SK-N-SH (cell line): ENCODE measurements at regions not wholly inside any gene's neighbourhood (a gene's known extent, or its start where the extent isn't known, plus 50 kb on each side); places are given as distances from the start of the nearest gene placed in this dataset.

Source experiments
- CTCF ChIA-PET: fragments of 300-600, 350-600 bp; formaldehyde crosslinking; extraction: SDS; loops from one replicate; lab custom pipeline; 2021; lab: Yijun Ruan, JAX
- POLR2A ChIA-PET: fragments of 350-600 bp; sonication (Branson Sonifier 250); formaldehyde crosslinking; extraction: SDS; loops from one replicate; lab custom pipeline; 2020; ENCODE audit warnings: antibody characterized with exemption, inconsistent platforms; lab: Yijun Ruan, JAX
- DNase-seq: peaks from one replicate; pipeline ENCODE4 v3.0.0; 2012
- H2AFZ ChIP-seq: fragments of 200-600 bp; sonication (generic); 2 replicates; pipeline ENCODE4 v1.8.1; 2016; ENCODE audit warnings: antibody characterized with exemption, mild to moderate bottlenecking, low read depth
- H3F3A ChIP-seq: fragments of 200-600 bp; sonication (generic); replicated peaks from 2 replicates; pipeline ENCODE3; 2016; ENCODE audit warnings: antibody characterized with exemption, mild to moderate bottlenecking; ENCODE audit not compliant: insufficient read depth
- H3K27ac ChIP-seq, 2 experiments: fragments of 200-500 bp in 1 of 2; fragments of 200-600 bp in 1 of 2; sonication (Bioruptor generic) in 1 of 2; sonication (generic), shearing (Covaris generic) in 1 of 2; 2 replicates each; pipeline versions ENCODE4 v1.5.1 to v1.6.1; 2014 to 2016; ENCODE audit warnings: low read depth in 2 of 2, inconsistent platforms in 1 of 2, low read length in 1 of 2, mild to moderate bottlenecking in 1 of 2, mixed read lengths in 1 of 2
- H3K27me3 ChIP-seq: fragments of 200-600 bp; sonication (generic), shearing (Covaris generic); 2 replicates; pipeline ENCODE4 v1.6.1; 2016; ENCODE audit warnings: mixed run types; ENCODE audit not compliant: insufficient read depth
- H3K36me3 ChIP-seq, 2 experiments: fragments of 200-500 bp in 1 of 2; fragments of 200-600 bp in 1 of 2; sonication (Bioruptor generic) in 1 of 2; sonication (generic) in 1 of 2; replicated peaks in 1 of 2; 2 replicates each; pipeline versions ENCODE3 to v1.5.1; 2014 to 2016; ENCODE audit warnings: low read length in 1 of 2, mild to moderate bottlenecking in 1 of 2; ENCODE audit not compliant: insufficient read depth in 2 of 2, control insufficient read depth in 1 of 2
- H3K4me1 ChIP-seq, 2 experiments: fragments of 200-500 bp in 1 of 2; fragments of 200-600 bp in 1 of 2; sonication (Bioruptor generic) in 1 of 2; sonication (generic), shearing (Covaris generic) in 1 of 2; 2 replicates each; pipeline versions ENCODE4 v1.5.1 to v1.6.1; 2014 to 2016; ENCODE audit warnings: low read depth in 1 of 2, low read length in 1 of 2, mixed run types in 1 of 2; ENCODE audit not compliant: insufficient read depth in 2 of 2, control insufficient read depth in 1 of 2
- H3K4me2 ChIP-seq: fragments of 200-600 bp; sonication (generic), shearing (Covaris generic); 2 replicates; pipeline ENCODE4 v1.6.1; 2017; ENCODE audit warnings: mixed run types
- H3K4me3 ChIP-seq, 2 experiments: fragments of 200-500 bp in 1 of 2; fragments of 200-600 bp in 1 of 2; sonication (Bioruptor generic) in 1 of 2; sonication (generic), shearing (Covaris generic) in 1 of 2; 2 replicates each; pipeline versions ENCODE4 v1.5.1 to v1.8.1; 2014 to 2016; ENCODE audit warnings: low read depth in 2 of 2, inconsistent platforms in 1 of 2, low read length in 1 of 2, mild to moderate bottlenecking in 1 of 2, mixed read lengths in 1 of 2, moderate library complexity in 1 of 2
- H3K79me2 ChIP-seq: fragments of 200-600 bp; sonication (generic); 2 replicates; pipeline ENCODE4 v1.8.1; 2017; ENCODE audit warnings: mild to moderate bottlenecking; ENCODE audit not compliant: insufficient read depth
- H3K9ac ChIP-seq: fragments of 200-600 bp; sonication (generic); 2 replicates; pipeline ENCODE4 v1.6.1; 2017; ENCODE audit warnings: mixed run types
- H3K9me2 ChIP-seq: fragments of 200-600 bp; sonication (generic); 2 replicates; pipeline ENCODE4 v1.6.1; 2017; ENCODE audit warnings: mixed run types
- H3K9me3 ChIP-seq: fragments of 200-600 bp; sonication (generic); 2 replicates; pipeline ENCODE4 v1.6.1; 2017; ENCODE audit warnings: mixed run types, mild to moderate bottlenecking, moderate library complexity
- H4K20me1 ChIP-seq: fragments of 200-600 bp; sonication (generic); 2 replicates; pipeline ENCODE4 v1.6.1; 2017; ENCODE audit warnings: mild to moderate bottlenecking, mixed run types; ENCODE audit not compliant: insufficient read depth
- CHD2 ChIP-seq: fragments of 150-350 bp; IDR thresholded peaks from 2 replicates; pipeline ENCODE4 v1.6.1; 2018; ENCODE audit warnings: low read length; ENCODE audit not compliant: partially characterized antibody
- EP300 ChIP-seq, 2 experiments: IDR thresholded peaks; 2 replicates each; pipeline versions ENCODE4 v1.4.0 to v1.6.1; 2012; ENCODE audit warnings: borderline replicate concordance in 1 of 2, low read depth in 1 of 2, low read length in 1 of 2
- FOSL2 ChIP-seq: IDR thresholded peaks from 2 replicates; pipeline ENCODE4 v1.4.0; 2012; ENCODE audit warnings: low read depth, mild to moderate bottlenecking, moderate library complexity, borderline replicate concordance
- FOXM1 ChIP-seq: IDR thresholded peaks from 2 replicates; pipeline ENCODE4 v1.4.0; 2012; ENCODE audit warnings: low read depth, mild to moderate bottlenecking
- GABPA ChIP-seq: IDR thresholded peaks from 2 replicates; pipeline ENCODE4 v1.4.0; 2012; ENCODE audit warnings: low read depth, mild to moderate bottlenecking
- GATA2 ChIP-seq: sonication (generic); formaldehyde crosslinking; IDR thresholded peaks from 2 replicates; pipeline ENCODE4 v1.5.0; 2020; ENCODE audit warnings: mild to moderate bottlenecking, missing genetic modification reagents
- IRF3 ChIP-seq: fragments of 150-350 bp; IDR thresholded peaks from 2 replicates; pipeline ENCODE4 v1.6.1; 2016; ENCODE audit warnings: mild to moderate bottlenecking, low read depth, low read length
- MAX ChIP-seq: IDR thresholded peaks from 2 replicates; pipeline ENCODE4 v1.4.0; 2012; ENCODE audit warnings: low read depth
- MEF2A ChIP-seq: IDR thresholded peaks from 2 replicates; pipeline ENCODE4 v1.4.0; 2012; ENCODE audit warnings: low read depth, borderline replicate concordance
- MXI1 ChIP-seq: IDR thresholded peaks from 2 replicates; pipeline ENCODE4 v1.6.1; 2012; ENCODE audit warnings: mild to moderate bottlenecking, low read depth, low read length, improper control_type of control experiment
- NRF1 ChIP-seq: IDR thresholded peaks from 2 replicates; pipeline ENCODE4 v1.6.1; 2012; ENCODE audit warnings: low read depth, mild to moderate bottlenecking, low read length
- PBX3 ChIP-seq: IDR thresholded peaks from 2 replicates; pipeline ENCODE4; 2012
- POLR2AphosphoS5 ChIP-seq: IDR thresholded peaks from 2 replicates; pipeline ENCODE4 v1.6.1; 2012; ENCODE audit warnings: low read depth, low read length
- RAD21 ChIP-seq: IDR thresholded peaks from 2 replicates; pipeline ENCODE4 v1.6.1; 2012; ENCODE audit warnings: mild to moderate bottlenecking, low read length
- RFX5 ChIP-seq: IDR thresholded peaks from 2 replicates; pipeline ENCODE4 v1.6.1; 2012; ENCODE audit warnings: mild to moderate bottlenecking, improper control_type of control experiment, low read length
- SIN3A ChIP-seq: IDR thresholded peaks from 2 replicates; pipeline ENCODE4 v1.6.1; 2012; ENCODE audit warnings: low read depth, mild to moderate bottlenecking, low read length, moderate library complexity, borderline replicate concordance
- TCF12 ChIP-seq: IDR thresholded peaks from 2 replicates; pipeline ENCODE4 v1.4.0; 2012
- TEAD4 ChIP-seq: IDR thresholded peaks from 2 replicates; pipeline ENCODE4 v1.4.0; 2012; ENCODE audit warnings: mild to moderate bottlenecking, borderline replicate concordance; ENCODE audit not compliant: insufficient read depth
- USF1 ChIP-seq: IDR thresholded peaks from 2 replicates; pipeline ENCODE4 v1.4.0; 2012; ENCODE audit warnings: low read depth, borderline replicate concordance
- USF2 ChIP-seq: fragments of 150-350 bp; IDR thresholded peaks from 2 replicates; pipeline ENCODE4 v1.6.1; 2017; ENCODE audit warnings: antibody characterized with exemption, low read length, low read depth, borderline replicate concordance
- YY1 ChIP-seq: IDR thresholded peaks from 2 replicates; pipeline ENCODE4 v1.4.0; 2012; ENCODE audit warnings: low read depth, mild to moderate bottlenecking
- WGBS: methylation state at CpG from one replicate; pipeline ENCODE4 v1.1.6; 2017; ENCODE audit warnings: low lambda C conversion rate; 5-methylcytosine and 5-hydroxymethylcytosine counted together

GRCh38 chr4:156560701-156561100 lies 410.9 kb downstream of the PDGFC start:
- CTCF ChIA-PET, result no interaction called here

GRCh38 chr4:156559346-156559745 lies 412.3 kb downstream of the PDGFC start:
- CTCF ChIA-PET, result no interaction called here
- Histone ChIP-seq H3K4me2 (peak overlapping the region; percentile 32; the same call in 1 of the 2 replicates), H3K27me3 (no peaks in the 10 kb centered on the region), H3K36me3 (no peaks in the 10 kb centered on the region), H2AFZ (peak overlapping the region; percentile 44; the same call in 1 of the 2 replicates), H3F3A (peaks cover 13% of the 10 kb centered on the region), H3K79me2 (no peaks in the 10 kb centered on the region), H3K9ac (no peak overlapping the region), H4K20me1 (no peaks in the 10 kb centered on the region), H3K9me2 (no peaks in the 10 kb centered on the region), H3K27ac (peak overlapping the region; percentile 36 to 41; a peak in 2 of 4 replicates), H3K4me1 (peaks cover 0 to 9% of the 10 kb centered on the region in 2 experiments; a peak in 2 of 4 replicates), H3K9me3 (no peaks in the 10 kb centered on the region; the same call in 1 of the 2 replicates), H3K4me3 (no peak overlapping the region)
- POLR2A ChIA-PET, result no interaction called here
- DNase-seq, result no peak
- 15% methylated on average over 3 of the region's 3 CpGs for WGBS
- TF ChIP-seq TEAD4, result no peak
- TF ChIP-seq YY1, result no peak
- TF ChIP-seq PBX3, result peak; percentile 21; the same call in 1 of the 2 replicates
- no peak for TF ChIP-seq CHD2
- no peak for TF ChIP-seq MXI1
- TF ChIP-seq EP300 (IDR thresholded peaks at IDR 0.05; ENCODE audit: borderline replicate concordance in 1 of 2, low read depth in 1 of 2, low read length in 1 of 2), result 0 out of 4 replicates have a peak, but pooled peaks of 1 of the 2 experiments have one; percentile 18
- TF ChIP-seq TCF12, result peak; percentile 48
- no peak for TF ChIP-seq MEF2A
- no peak for TF ChIP-seq MAX
- TF ChIP-seq IRF3, result no peak
- TF ChIP-seq USF1, result no peak
- no peak for TF ChIP-seq POLR2AphosphoS5

More at GRCh38 chr4:156560701-156561100, 410.9 kb downstream of the PDGFC start:
- 50% methylated on average over 2 of the region's 2 CpGs for WGBS
- no peak for TF ChIP-seq FOSL2
- no peak for TF ChIP-seq USF1
- TF ChIP-seq RAD21, result no peak
- TF ChIP-seq SIN3A, result no peak
- no peak for TF ChIP-seq IRF3
- TF ChIP-seq GABPA, result no peak
- no peak for TF ChIP-seq USF2
- no peak for TF ChIP-seq TEAD4
- no peak for TF ChIP-seq NRF1
- TF ChIP-seq RFX5, result no peak
- TF ChIP-seq MXI1, result no peak
- TF ChIP-seq GATA2 (CRISPR knock-in tag), result no peak
- no peak for TF ChIP-seq FOXM1
- TF ChIP-seq, all 33 proteins: peak for 0
- Histone ChIP-seq H3K4me2 (no peak overlapping the region), H3F3A (peaks cover 13% of the 10 kb centered on the region), H3K4me3 (no peak overlapping the region), H4K20me1 (no peaks in the 10 kb centered on the region), H3K79me2 (no peaks in the 10 kb centered on the region), H2AFZ (no peak overlapping the region), H3K36me3 (no peaks in the 10 kb centered on the region), H3K9me3 (no peaks in the 10 kb centered on the region; the same call in 1 of the 2 replicates), H3K9me2 (no peaks in the 10 kb centered on the region), H3K9ac (no peak overlapping the region), H3K27me3 (no peaks in the 10 kb centered on the region), H3K4me1 (peaks cover 0 to 12% of the 10 kb centered on the region in 2 experiments; a peak in 2 of 4 replicates), H3K27ac (no peak overlapping the region)
- POLR2A ChIA-PET, result no interaction called here
- no peak for DNase-seq
